Glutamatergic neuron (in vitro differentiated cells): ENCODE measurements at regions not wholly inside any gene's neighbourhood (a gene's known extent, or its start where the extent isn't known, plus 50 kb on each side); places are given as distances from the start of the nearest gene placed in this dataset.
"Not testable (repeated sequence)": the region's sequence is repeated elsewhere in the genome, so short reads cannot be mapped to it uniquely, and the experiment has no call there.

Experiments
- DNase-seq: peaks from one replicate; pipeline ENCODE4 v3.0.0; 2022
- H3K27ac Mint-ChIP-seq: one replicate; pipeline ENCODE4 v1.8.0; 2020; ENCODE audit warnings: mild to moderate bottlenecking, mixed read lengths, inconsistent platforms; ENCODE audit not compliant: unreplicated experiment
- H3K27me3 Mint-ChIP-seq: one replicate; pipeline ENCODE4 v1.8.0; 2020; ENCODE audit warnings: mild to moderate bottlenecking, moderate library complexity, mixed read lengths, inconsistent platforms; ENCODE audit not compliant: unreplicated experiment
- H3K36me3 Mint-ChIP-seq: one replicate; pipeline ENCODE4 v1.8.0; 2020; ENCODE audit warnings: mild to moderate bottlenecking, mixed read lengths, inconsistent platforms; ENCODE audit not compliant: unreplicated experiment
- H3K4me1 Mint-ChIP-seq: one replicate; pipeline ENCODE4 v1.8.0; 2020; ENCODE audit warnings: mild to moderate bottlenecking, low read depth, mixed read lengths, inconsistent platforms; ENCODE audit not compliant: unreplicated experiment
- H3K4me3 Mint-ChIP-seq: one replicate; pipeline ENCODE4 v1.8.0; 2020; ENCODE audit warnings: mild to moderate bottlenecking, mixed read lengths, inconsistent platforms; ENCODE audit not compliant: unreplicated experiment
- H3K9me3 Mint-ChIP-seq: one replicate; pipeline ENCODE4 v1.8.0; 2020; ENCODE audit warnings: mild to moderate bottlenecking, moderate library complexity, mixed read lengths, inconsistent platforms; ENCODE audit not compliant: unreplicated experiment
- TF ChIP-seq, protein P1 (sequence below): fragments of 200-600 bp; sonication (generic); IDR thresholded peaks from one replicate; pipeline ENCODE4 v1.5.0; 2021; ENCODE audit not compliant: partially characterized antibody, unreplicated experiment

GRCh38 chr6:137552146-137552545 lies 58.0 kb upstream of the OLIG3 start:
- Mint-ChIP-seq H3K4me3 (no peak overlapping the region), H3K36me3 (no peaks in the 10 kb centered on the region), H3K27ac (no peak overlapping the region), H3K27me3 (peaks cover 4% of the 10 kb centered on the region), H3K9me3 (peaks cover 6% of the 10 kb centered on the region), H3K4me1 (peaks cover 19% of the 10 kb centered on the region)
- TF ChIP-seq, protein P1, sequence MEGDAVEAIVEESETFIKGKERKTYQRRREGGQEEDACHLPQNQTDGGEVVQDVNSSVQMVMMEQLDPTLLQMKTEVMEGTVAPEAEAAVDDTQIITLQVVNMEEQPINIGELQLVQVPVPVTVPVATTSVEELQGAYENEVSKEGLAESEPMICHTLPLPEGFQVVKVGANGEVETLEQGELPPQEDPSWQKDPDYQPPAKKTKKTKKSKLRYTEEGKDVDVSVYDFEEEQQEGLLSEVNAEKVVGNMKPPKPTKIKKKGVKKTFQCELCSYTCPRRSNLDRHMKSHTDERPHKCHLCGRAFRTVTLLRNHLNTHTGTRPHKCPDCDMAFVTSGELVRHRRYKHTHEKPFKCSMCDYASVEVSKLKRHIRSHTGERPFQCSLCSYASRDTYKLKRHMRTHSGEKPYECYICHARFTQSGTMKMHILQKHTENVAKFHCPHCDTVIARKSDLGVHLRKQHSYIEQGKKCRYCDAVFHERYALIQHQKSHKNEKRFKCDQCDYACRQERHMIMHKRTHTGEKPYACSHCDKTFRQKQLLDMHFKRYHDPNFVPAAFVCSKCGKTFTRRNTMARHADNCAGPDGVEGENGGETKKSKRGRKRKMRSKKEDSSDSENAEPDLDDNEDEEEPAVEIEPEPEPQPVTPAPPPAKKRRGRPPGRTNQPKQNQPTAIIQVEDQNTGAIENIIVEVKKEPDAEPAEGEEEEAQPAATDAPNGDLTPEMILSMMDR = no peak
- no peak for DNase-seq

GRCh38 chr6:137552809-137553208 lies 58.6 kb upstream of the OLIG3 start:
- H3K36me3 Mint-ChIP-seq = no peaks in the 10 kb centered on the region
- no peak overlapping the region for H3K4me3 Mint-ChIP-seq
- peaks cover 6% of the 10 kb centered on the region for H3K9me3 Mint-ChIP-seq
- peaks cover 4% of the 10 kb centered on the region for H3K27me3 Mint-ChIP-seq
- no peak for DNase-seq
- TF ChIP-seq, protein P1 = no peak
- peaks cover 17% of the 10 kb centered on the region for H3K4me1 Mint-ChIP-seq
- no peak overlapping the region for H3K27ac Mint-ChIP-seq

DNA sequence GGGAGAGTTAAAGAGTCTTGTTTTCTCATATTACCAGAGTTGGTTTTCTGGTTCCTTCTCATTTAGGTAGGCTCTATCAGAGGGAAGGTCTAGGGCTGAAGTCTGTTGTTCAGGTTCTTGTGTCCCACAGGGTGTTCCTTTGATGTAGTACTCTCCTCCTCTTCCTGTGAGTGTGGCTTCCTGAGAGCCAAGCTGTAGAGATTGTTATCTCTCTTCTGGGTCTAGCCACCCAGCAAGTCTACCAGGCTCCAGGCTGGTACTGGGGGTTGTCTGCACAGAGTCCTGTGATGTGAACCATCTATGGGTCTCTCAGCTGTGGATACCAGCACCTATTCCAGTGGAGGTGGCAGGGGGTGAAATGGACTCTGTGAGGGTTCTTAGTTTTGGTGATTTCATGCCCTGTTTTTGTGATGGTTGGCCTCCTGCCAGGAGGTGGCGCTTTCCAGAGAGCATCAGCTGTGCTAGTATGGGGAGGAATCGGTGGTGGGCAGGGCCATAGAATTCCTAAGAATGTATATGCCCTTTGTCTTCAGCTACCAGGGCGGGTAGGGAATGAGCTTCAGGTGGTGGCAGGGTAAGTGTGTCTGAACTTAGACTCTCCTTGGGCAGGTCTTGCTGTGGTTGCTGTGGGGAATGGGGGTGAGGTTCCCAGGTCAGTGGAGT lies 65.5 kb upstream of the OLIG3 start:
- not testable (repeated sequence) for H3K36me3 Mint-ChIP-seq, H3K27me3 Mint-ChIP-seq, H3K4me1 Mint-ChIP-seq, H3K9me3 Mint-ChIP-seq, H3K4me3 Mint-ChIP-seq, H3K27ac Mint-ChIP-seq, DNase-seq

GRCh38 chr6:137560184-137560563 lies 66.0 kb upstream of the OLIG3 start:
- H3K27me3 Mint-ChIP-seq = peaks cover 2% of the 10 kb centered on the region
- H3K4me1 Mint-ChIP-seq = peaks cover 4% of the 10 kb centered on the region
- peaks cover 4% of the 10 kb centered on the region for H3K9me3 Mint-ChIP-seq
- no peaks in the 10 kb centered on the region for H3K36me3 Mint-ChIP-seq
- H3K4me3 Mint-ChIP-seq = no peak overlapping the region
- H3K27ac Mint-ChIP-seq = no peak overlapping the region
- TF ChIP-seq, protein P1 = no peak
- no peak for DNase-seq

DNA sequence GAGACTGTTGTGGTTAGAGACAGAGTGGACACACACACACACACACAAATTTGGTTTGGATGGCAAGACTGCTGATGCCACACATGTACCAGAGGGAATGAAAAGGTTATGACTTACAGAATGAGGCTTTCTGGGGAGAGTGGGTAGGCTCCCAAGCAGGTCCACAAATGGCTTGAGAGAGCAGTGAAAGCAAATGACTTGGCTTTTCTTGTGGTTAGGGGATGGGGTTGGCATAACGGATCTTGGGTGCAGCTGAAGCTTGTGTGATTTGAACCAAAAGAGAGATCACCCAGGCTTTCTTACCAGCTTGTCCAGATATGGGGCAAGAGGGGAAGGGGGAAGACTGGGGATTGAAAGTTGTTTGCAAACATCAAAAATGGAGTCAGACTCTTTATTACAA lies 73.9 kb upstream of the OLIG3 start:
- Mint-ChIP-seq H3K27ac (peak overlapping the region; percentile 85), H3K4me1 (peaks cover 19% of the 10 kb centered on the region), H3K36me3 (no peaks in the 10 kb centered on the region), H3K4me3 (no peak overlapping the region), H3K27me3 (no peaks in the 10 kb centered on the region), H3K9me3 (peaks cover 2% of the 10 kb centered on the region)
- no peak for DNase-seq
- TF ChIP-seq, protein P1 = no peak

- DNase-seq = no peak
- Mint-ChIP-seq H3K27ac (no peak overlapping the region), H3K4me3 (no peak overlapping the region), H3K27me3 (no peaks in the 10 kb centered on the region), H3K36me3 (no peaks in the 10 kb centered on the region), H3K9me3 (no peaks in the 10 kb centered on the region), H3K4me1 (peaks cover 19% of the 10 kb centered on the region)
- TF ChIP-seq, protein P1 = no peak
Observed at GRCh38 chr6:137570393-137570792, 76.2 kb upstream of the OLIG3 start.
